Loucy (cell line): ENCODE measurements at regions not wholly inside any gene's neighbourhood (a gene's known extent, or its start where the extent isn't known, plus 50 kb on each side); places are given as distances from the start of the nearest gene placed in this dataset.

ENCODE experiments used
- H2AFZ ChIP-seq: fragments of 200-600 bp; sonication (generic); 2 replicates; pipeline ENCODE4 v1.6.0; 2016; ENCODE audit warnings: antibody characterized with exemption, mild to moderate bottlenecking, low read length, moderate library complexity
- H3F3A ChIP-seq: fragments of 200-600 bp; 2 replicates; pipeline ENCODE4 v1.6.0; 2016; ENCODE audit warnings: antibody characterized with exemption, low read depth, mild to moderate bottlenecking
- H3K27me3 ChIP-seq: fragments of 200-600 bp; sonication (generic); 2 replicates; pipeline ENCODE4 v1.6.1; 2014; ENCODE audit warnings: low read length, mild to moderate bottlenecking; ENCODE audit not compliant: insufficient read depth, poor library complexity, severe bottlenecking
- H3K36me3 ChIP-seq: fragments of 200-600 bp; sonication (generic); 2 replicates; pipeline ENCODE4 v1.6.1; 2016; ENCODE audit warnings: low read length; ENCODE audit not compliant: insufficient read depth
- H3K4me1 ChIP-seq: fragments of 200-600 bp; sonication (generic); 2 replicates; pipeline ENCODE4 v1.5.1; 2014; ENCODE audit warnings: low read length, mild to moderate bottlenecking; ENCODE audit not compliant: insufficient read depth, poor library complexity, severe bottlenecking
- H3K4me2 ChIP-seq: fragments of 200-600 bp; sonication (generic); 2 replicates; pipeline ENCODE4 v1.6.0; 2014; ENCODE audit warnings: antibody characterized with exemption, low read length, low read depth, mild to moderate bottlenecking; ENCODE audit not compliant: poor library complexity, severe bottlenecking
- H3K4me3 ChIP-seq: fragments of 200-600 bp; sonication (generic); 2 replicates; pipeline ENCODE4 v1.5.1; 2014; ENCODE audit warnings: low read length, mild to moderate bottlenecking, mixed read lengths; ENCODE audit not compliant: poor library complexity, severe bottlenecking
- H3K79me2 ChIP-seq: fragments of 200-600 bp; sonication (generic); 2 replicates; pipeline ENCODE4 v1.6.1; 2014; ENCODE audit warnings: low read length; ENCODE audit not compliant: insufficient read depth
- H3K9ac ChIP-seq: fragments of 200-600 bp; sonication (generic); 2 replicates; pipeline ENCODE4 v1.6.0; 2014; ENCODE audit warnings: mild to moderate bottlenecking, low read depth, low read length, moderate library complexity; ENCODE audit not compliant: poor library complexity, severe bottlenecking
- H3K9me2 ChIP-seq: fragments of 200-600 bp; sonication (generic); replicated peaks from 2 replicates; pipeline ENCODE4 v1.6.1; 2016; ENCODE audit warnings: low read depth, low read length, mixed read lengths
- H3K9me3 ChIP-seq: fragments of 200-600 bp; sonication (generic); 2 replicates; pipeline ENCODE4 v1.6.1; 2014; ENCODE audit warnings: mild to moderate bottlenecking, antibody characterized with exemption, low read length, low read depth; ENCODE audit not compliant: insufficient read depth
- H4K20me1 ChIP-seq: fragments of 200-600 bp; sonication (generic); 2 replicates; pipeline ENCODE4 v1.6.0; 2014; ENCODE audit warnings: antibody characterized with exemption, low read length, mild to moderate bottlenecking; ENCODE audit not compliant: insufficient read depth, poor library complexity, severe bottlenecking
- CTCF ChIP-seq: fragments of 200-600 bp; sonication (generic); conservative IDR thresholded peaks from 2 replicates; pipeline ENCODE4 v1.5.1; 2014; ENCODE audit warnings: mild to moderate bottlenecking, antibody characterized with exemption, low read length
- EZH2phosphoT487 ChIP-seq: fragments of 200-600 bp; IDR thresholded peaks from 2 replicates; pipeline ENCODE4 v1.6.1; 2018; ENCODE audit warnings: antibody characterized with exemption, mild to moderate bottlenecking, moderate library complexity, borderline replicate concordance

GRCh38 chrX:112577146-112577545, 102.6 kb downstream of the LHFPL1 start:
- Histone ChIP-seq H3K27me3 (no peaks in the 10 kb centered on the region), H2AFZ (no peak overlapping the region), H3K4me3 (no peak overlapping the region), H3K9me3 (no peaks in the 10 kb centered on the region), H4K20me1 (no peaks in the 10 kb centered on the region), H3K79me2 (no peaks in the 10 kb centered on the region), H3F3A (no peaks in the 10 kb centered on the region), H3K4me2 (no peak overlapping the region), H3K9ac (no peak overlapping the region), H3K36me3 (no peaks in the 10 kb centered on the region), H3K4me1 (no peaks in the 10 kb centered on the region), H3K9me2 (no peaks in the 10 kb centered on the region)
- TF ChIP-seq CTCF (no peak), EZH2phosphoT487 (no peak)

- TF ChIP-seq EZH2phosphoT487 (no peak), CTCF (no peak)
- Histone ChIP-seq H3F3A (no peaks in the 10 kb centered on the region), H3K9me3 (no peaks in the 10 kb centered on the region), H2AFZ (no peak overlapping the region), H3K4me1 (no peaks in the 10 kb centered on the region), H3K9ac (no peak overlapping the region), H4K20me1 (no peaks in the 10 kb centered on the region), H3K79me2 (no peaks in the 10 kb centered on the region), H3K36me3 (no peaks in the 10 kb centered on the region), H3K4me3 (no peak overlapping the region), H3K9me2 (no peaks in the 10 kb centered on the region), H3K4me2 (no peak overlapping the region), H3K27me3 (no peaks in the 10 kb centered on the region)
Measured at GRCh38 chrX:112571388-112571787, 108.3 kb downstream of the LHFPL1 start.

GRCh38 chrX:112555831-112556230, 123.9 kb downstream of the LHFPL1 start:
- Histone ChIP-seq H3K4me3 (no peak overlapping the region), H3K36me3 (no peaks in the 10 kb centered on the region), H3K9me3 (no peaks in the 10 kb centered on the region), H3K4me2 (no peak overlapping the region), H3F3A (no peaks in the 10 kb centered on the region), H3K4me1 (no peaks in the 10 kb centered on the region), H4K20me1 (no peaks in the 10 kb centered on the region), H2AFZ (no peak overlapping the region), H3K79me2 (no peaks in the 10 kb centered on the region), H3K27me3 (no peaks in the 10 kb centered on the region), H3K9me2 (no peaks in the 10 kb centered on the region), H3K9ac (no peak overlapping the region)
- no peak for TF ChIP-seq EZH2phosphoT487
- no peak for TF ChIP-seq CTCF
